ENCODE measurements at regions not wholly inside any gene's neighbourhood (a gene's known extent, or its start where the extent isn't known, plus 50 kb on each side); places are given as distances from the start of the nearest gene placed in this dataset.

GRCh38 chr14:97499790-97500481, 702.8 kb downstream of the VRK1 start:
- no peak for TF ChIP-seq POLR2A (IDR thresholded peaks at IDR 0.05)
- TF ChIP-seq, protein P1, sequence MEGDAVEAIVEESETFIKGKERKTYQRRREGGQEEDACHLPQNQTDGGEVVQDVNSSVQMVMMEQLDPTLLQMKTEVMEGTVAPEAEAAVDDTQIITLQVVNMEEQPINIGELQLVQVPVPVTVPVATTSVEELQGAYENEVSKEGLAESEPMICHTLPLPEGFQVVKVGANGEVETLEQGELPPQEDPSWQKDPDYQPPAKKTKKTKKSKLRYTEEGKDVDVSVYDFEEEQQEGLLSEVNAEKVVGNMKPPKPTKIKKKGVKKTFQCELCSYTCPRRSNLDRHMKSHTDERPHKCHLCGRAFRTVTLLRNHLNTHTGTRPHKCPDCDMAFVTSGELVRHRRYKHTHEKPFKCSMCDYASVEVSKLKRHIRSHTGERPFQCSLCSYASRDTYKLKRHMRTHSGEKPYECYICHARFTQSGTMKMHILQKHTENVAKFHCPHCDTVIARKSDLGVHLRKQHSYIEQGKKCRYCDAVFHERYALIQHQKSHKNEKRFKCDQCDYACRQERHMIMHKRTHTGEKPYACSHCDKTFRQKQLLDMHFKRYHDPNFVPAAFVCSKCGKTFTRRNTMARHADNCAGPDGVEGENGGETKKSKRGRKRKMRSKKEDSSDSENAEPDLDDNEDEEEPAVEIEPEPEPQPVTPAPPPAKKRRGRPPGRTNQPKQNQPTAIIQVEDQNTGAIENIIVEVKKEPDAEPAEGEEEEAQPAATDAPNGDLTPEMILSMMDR (IDR thresholded peaks at IDR 0.05): no peak
- no peak for TF ChIP-seq POLR2AphosphoS5 (IDR thresholded peaks at IDR 0.05)

Data from prostate gland (tissue), 2 donors.